Calu3 (cell line): ENCODE measurements at regions not wholly inside any gene's neighbourhood (a gene's known extent, or its start where the extent isn't known, plus 50 kb on each side); places are given as distances from the start of the nearest gene placed in this dataset.

Source experiments
- BruUV-seq: library from RNA; stranded (reverse); fragments of 400-500 nt; replicated peaks from 2 replicates; lab custom pipeline; 2021; lab: Mats Ljungman, UMichigan
- CTCF ChIA-PET: fragments of 300-600 bp; sonication (Branson Sonifier 250); formaldehyde crosslinking; loops from one replicate; lab custom pipeline; 2022; ENCODE audit warnings: antibody characterized with exemption; lab: Charles Lee
- DNase-seq: peaks from one replicate; pipeline ENCODE4 v3.0.0; 2022
- H3K27ac Mint-ChIP-seq: one replicate; pipeline ENCODE4 v1.8.0; 2022; ENCODE audit warnings: mixed read lengths; ENCODE audit not compliant: unreplicated experiment
- H3K27me3 Mint-ChIP-seq: one replicate; pipeline ENCODE4 v1.8.0; 2022; ENCODE audit warnings: mixed read lengths; ENCODE audit not compliant: unreplicated experiment
- H3K36me3 Mint-ChIP-seq: one replicate; pipeline ENCODE4 v1.8.0; 2022; ENCODE audit warnings: mild to moderate bottlenecking, moderate library complexity, mixed read lengths; ENCODE audit not compliant: insufficient read depth, unreplicated experiment
- H3K4me1 Mint-ChIP-seq: one replicate; pipeline ENCODE4 v1.8.0; 2022; ENCODE audit warnings: mild to moderate bottlenecking, low read depth, mixed read lengths; ENCODE audit not compliant: unreplicated experiment
- H3K4me3 Mint-ChIP-seq: one replicate; pipeline ENCODE4 v1.8.0; 2022; ENCODE audit warnings: mild to moderate bottlenecking, low read depth, moderate library complexity, mixed read lengths; ENCODE audit not compliant: unreplicated experiment
- H3K9me3 Mint-ChIP-seq: one replicate; pipeline ENCODE4 v1.8.0; 2022; ENCODE audit warnings: low read depth, mixed read lengths; ENCODE audit not compliant: unreplicated experiment
- CTCF ChIP-seq: fragments of 200-600 bp; IDR thresholded peaks from one replicate; pipeline ENCODE4 v1.8.0; 2022; ENCODE audit warnings: antibody characterized with exemption; ENCODE audit not compliant: unreplicated experiment
- intact Hi-C: fragments of 100-400 bp; cut with micrococcal nuclease; formaldehyde crosslinking; loops from one replicate; pipeline ENCODE4 v1.10.0; 2022; ENCODE audit not compliant: unreplicated experiment

DNA sequence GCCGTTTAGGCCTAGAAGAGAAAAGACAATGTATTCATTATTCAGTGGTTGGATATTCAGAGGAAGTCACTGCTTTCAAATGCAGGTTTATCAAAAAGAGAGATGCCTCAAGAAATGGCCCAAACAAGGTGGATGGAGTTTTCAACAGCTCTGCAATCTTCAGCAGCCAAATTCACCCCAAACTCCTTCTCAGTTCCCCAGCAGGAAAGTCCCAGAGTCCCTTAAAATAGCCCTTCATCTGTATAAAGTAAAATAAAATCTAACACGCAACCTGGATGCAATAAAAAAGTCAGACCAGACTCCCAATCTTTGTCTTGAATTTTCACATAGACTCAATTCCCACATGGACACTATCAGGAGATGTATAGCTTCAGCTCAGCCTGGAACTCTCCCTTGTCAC is 101.6 kb upstream of the SPATA12 start:
- no peak for TF ChIP-seq CTCF
- CTCF ChIA-PET: interaction anchor here (0.5 kb wide), 1 partner anchor 251 kb away, joined by 4 read pairs; no protein-coding TSS in a partner anchor
- DNase-seq: no peak
- H3K27me3 Mint-ChIP-seq: no peaks in the 10 kb centered on the region
- H3K4me1 Mint-ChIP-seq: no peaks in the 10 kb centered on the region
- no TSS peak for BruUV-seq
- no peak overlapping the region for H3K4me3 Mint-ChIP-seq
- intact Hi-C loops: no loop called here
- H3K27ac Mint-ChIP-seq: no peak overlapping the region
- no peaks in the 10 kb centered on the region for H3K9me3 Mint-ChIP-seq
- H3K36me3 Mint-ChIP-seq: no peaks in the 10 kb centered on the region

GRCh38 chr3:56957522-56957921 is 102.9 kb upstream of the SPATA12 start:
- H3K27ac Mint-ChIP-seq: no peak overlapping the region
- no peaks in the 10 kb centered on the region for H3K9me3 Mint-ChIP-seq
- H3K36me3 Mint-ChIP-seq: no peaks in the 10 kb centered on the region
- no peak for DNase-seq
- intact Hi-C loops: no loop called here
- H3K4me1 Mint-ChIP-seq: no peaks in the 10 kb centered on the region
- TF ChIP-seq CTCF: no peak
- CTCF ChIA-PET: interaction anchor here (0.6 kb wide), 1 partner anchor 236 kb away, joined by 3 read pairs; no protein-coding TSS in a partner anchor
- H3K27me3 Mint-ChIP-seq: no peaks in the 10 kb centered on the region
- BruUV-seq: no TSS peak
- H3K4me3 Mint-ChIP-seq: no peak overlapping the region

DNA sequence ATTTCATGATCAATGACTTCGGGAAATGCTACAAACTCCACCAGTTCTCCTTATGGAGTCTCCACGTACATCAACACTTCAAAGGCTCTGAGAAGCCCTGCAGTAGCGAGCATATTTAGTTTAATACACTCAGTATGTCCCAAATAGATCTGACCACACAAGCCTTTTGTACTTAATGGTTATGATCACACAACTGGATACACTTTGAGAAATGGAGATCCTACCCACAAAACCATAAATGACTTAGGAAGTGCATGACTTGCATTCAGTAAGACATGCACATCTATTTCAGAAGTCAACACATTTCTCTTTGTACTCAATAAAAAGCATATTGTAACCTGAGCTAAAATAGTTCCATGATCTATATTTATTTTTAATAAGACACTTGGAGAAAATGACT is 103.6 kb upstream of the SPATA12 start:
- no peak for TF ChIP-seq CTCF
- DNase-seq: no peak
- no TSS peak for BruUV-seq
- H3K4me3 Mint-ChIP-seq: no peak overlapping the region
- H3K9me3 Mint-ChIP-seq: no peaks in the 10 kb centered on the region
- intact Hi-C loops: no loop called here
- H3K36me3 Mint-ChIP-seq: no peaks in the 10 kb centered on the region
- CTCF ChIA-PET: no interaction called here
- no peaks in the 10 kb centered on the region for H3K27me3 Mint-ChIP-seq
- no peak overlapping the region for H3K27ac Mint-ChIP-seq
- no peaks in the 10 kb centered on the region for H3K4me1 Mint-ChIP-seq

- CTCF ChIA-PET: no interaction called here
- no peak for TF ChIP-seq CTCF
- H3K27me3 Mint-ChIP-seq: no peaks in the 10 kb centered on the region
- intact Hi-C loops: no loop called here
- no peak overlapping the region for H3K27ac Mint-ChIP-seq
- DNase-seq: no peak
- no peak overlapping the region for H3K4me3 Mint-ChIP-seq
- no TSS peak for BruUV-seq
- H3K36me3 Mint-ChIP-seq: no peaks in the 10 kb centered on the region
- no peaks in the 10 kb centered on the region for H3K4me1 Mint-ChIP-seq
- no peaks in the 10 kb centered on the region for H3K9me3 Mint-ChIP-seq
Measured at GRCh38 chr3:56955492-56956111, 104.9 kb upstream of the SPATA12 start.
